Head of caudate nucleus (tissue), 42 donors: ENCODE measurements at regions not wholly inside any gene's neighbourhood (a gene's known extent, or its start where the extent isn't known, plus 50 kb on each side); places are given as distances from the start of the nearest gene placed in this dataset.

Experiments used
- DNase-seq, 42 donors: peaks; one replicate each; pipeline versions ENCODE4 v3.0.0 to v3.0.0-alpha.2; 2020 to 2021; ENCODE audit warnings: mixed read lengths in 7 of 42
- intact Hi-C: fragments of 100-400 bp; cut with DNase I; formaldehyde crosslinking; loops from one replicate; pipeline ENCODE4 v1.15.0; 2022

DNA sequence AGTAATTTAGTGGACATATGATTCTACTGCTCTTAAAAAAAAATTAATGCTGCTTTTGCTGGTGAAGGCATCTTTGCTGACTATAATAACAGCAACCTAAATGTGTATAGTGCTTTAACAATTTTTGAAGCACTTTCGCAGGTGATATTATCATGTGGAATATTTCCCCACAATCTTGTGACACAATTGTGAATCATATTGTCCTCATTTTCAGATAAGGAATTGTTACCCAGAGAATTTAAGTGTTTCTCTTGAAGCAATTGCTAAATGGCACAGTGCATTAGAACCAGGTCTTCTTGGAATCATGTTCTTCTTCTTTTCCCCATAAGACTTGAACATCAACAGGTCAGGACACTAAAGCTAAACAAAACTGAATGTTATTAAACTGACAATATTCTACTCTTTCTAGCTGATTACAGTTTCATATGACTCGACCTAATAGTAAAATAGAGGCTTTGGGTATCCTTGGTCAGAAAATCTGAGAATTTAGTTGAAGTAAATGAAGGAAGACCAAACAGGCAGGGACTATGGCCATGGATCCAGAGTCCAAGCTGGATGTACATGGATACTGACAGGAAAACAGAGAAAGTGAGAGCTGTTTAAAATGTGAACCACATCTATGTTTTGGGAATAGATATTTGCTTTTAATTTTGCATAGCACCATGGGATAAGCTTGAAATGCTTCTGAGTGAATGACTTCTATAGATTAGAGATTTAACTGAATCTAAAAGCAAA is 121.8 kb upstream of the SLC35B3 start:
- no peak for DNase-seq
- intact Hi-C loops: no loop called here

- intact Hi-C loops: no loop called here
- DNase-seq: no peak
Observed at GRCh38 chr6:8556370-8557013, 121.1 kb upstream of the SLC35B3 start.

GRCh38 chr6:8551993-8552392 is 116.6 kb upstream of the SLC35B3 start:
- intact Hi-C loops: no loop called here
- DNase-seq: no peak

DNA sequence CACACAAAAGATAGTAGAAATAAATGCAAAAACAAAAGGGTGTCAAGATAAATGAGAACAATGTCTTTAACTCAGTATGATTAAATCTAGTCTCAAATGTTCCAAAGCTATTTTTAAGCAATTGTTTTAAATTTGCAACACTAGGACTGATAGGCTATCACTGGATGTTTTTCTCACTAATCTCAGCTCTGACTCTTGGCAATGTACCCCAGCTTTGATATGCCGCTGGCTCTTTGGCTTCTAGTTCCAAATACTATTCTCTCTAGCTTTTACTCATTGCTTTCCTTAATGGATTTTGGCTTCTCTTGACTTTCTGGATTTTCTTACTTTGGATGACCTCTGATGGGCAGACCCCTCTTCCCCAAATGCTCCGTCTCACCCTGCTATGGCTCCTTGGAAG is 116.0 kb upstream of the SLC35B3 start:
- intact Hi-C loops: no loop called here
- DNase-seq: no peak

DNA sequence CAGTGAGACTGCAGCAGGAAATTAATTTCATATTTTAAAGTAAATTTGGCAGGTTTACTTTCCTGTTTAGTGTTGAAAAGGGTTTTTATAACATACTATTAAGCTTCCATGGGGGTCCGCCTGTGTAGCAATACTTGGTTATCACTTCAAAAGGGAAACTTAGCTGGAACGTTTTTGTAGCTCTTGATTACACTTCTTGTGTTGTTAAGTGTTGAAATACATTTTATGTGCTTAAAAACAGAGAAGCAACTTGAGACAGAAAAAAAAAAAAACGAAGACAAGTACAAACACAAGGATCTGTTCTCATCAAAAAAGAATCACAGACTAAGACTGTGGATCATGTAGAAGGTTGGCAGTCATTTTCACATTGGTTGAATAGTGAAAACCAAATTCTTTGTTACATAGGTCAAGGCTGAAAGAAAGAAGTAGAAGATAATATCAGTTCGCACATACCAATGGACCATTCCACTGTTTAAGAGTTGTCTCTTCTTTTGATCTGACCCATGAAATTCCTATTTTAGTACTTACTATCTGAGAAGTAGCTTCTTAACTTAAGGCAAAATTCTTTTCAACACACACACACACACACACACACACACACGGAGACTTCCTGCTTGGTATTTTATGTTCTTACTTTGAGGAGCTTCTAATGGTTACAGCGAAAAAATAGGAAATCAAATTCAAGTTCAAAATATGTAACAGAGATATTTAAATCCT is 113.9 kb upstream of the SLC35B3 start:
- DNase-seq: no peak
- intact Hi-C loops: no loop called here

- intact Hi-C loops: no loop called here
Observed at GRCh38 chr6:8546496-8546895, 111.2 kb upstream of the SLC35B3 start.

DNA sequence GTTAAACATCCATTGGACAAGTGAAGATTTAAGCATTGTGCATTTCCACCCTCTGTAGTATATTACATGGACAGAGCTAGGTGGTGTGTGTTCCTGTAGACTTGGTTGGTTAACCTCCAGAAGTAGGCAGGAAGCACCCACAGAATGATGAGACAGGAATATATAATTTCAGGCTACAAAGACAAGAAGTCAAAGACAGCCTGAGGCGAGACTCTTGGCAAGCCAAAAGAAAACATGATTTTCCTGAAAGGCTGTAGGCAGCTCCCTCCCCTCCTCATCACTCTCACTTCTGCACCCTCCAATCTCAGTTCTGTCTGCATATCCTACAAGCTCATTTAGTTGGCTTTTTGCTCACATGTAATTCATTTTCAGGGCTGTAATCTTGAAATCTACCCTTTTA is 110.0 kb upstream of the SLC35B3 start:
- intact Hi-C loops: no loop called here
- DNase-seq: no peak

More at GRCh38 chr6:8546496-8546895, 111.2 kb upstream of the SLC35B3 start:
- DNase-seq: no peak

GRCh38 chr6:8543714-8544113 is 108.4 kb upstream of the SLC35B3 start:
- intact Hi-C loops: no loop called here

GRCh38 chr6:8539453-8539852 is 104.1 kb upstream of the SLC35B3 start:
- intact Hi-C loops: no loop called here
- no peak for DNase-seq

More at GRCh38 chr6:8543714-8544113, 108.4 kb upstream of the SLC35B3 start:
- no peak for DNase-seq

DNA sequence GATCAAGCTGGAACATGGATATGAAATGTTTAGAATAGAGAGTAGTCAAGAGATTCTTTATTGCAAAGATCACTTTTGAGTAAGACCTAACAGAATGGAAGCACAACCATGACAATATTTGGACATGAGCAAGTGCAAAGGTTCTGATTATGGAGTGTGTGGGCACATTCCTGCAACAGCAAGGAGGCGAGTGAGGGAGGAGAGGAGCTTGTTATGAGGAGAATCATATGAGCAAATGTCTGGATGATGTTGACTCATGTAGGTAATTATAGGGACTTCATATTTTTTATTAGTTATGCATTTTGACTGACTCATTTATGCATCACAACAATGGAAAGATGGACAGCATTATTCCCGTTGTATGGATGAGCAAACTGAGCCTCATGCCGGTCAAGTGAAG is 100.8 kb upstream of the SLC35B3 start:
- intact Hi-C loops: no loop called here
- DNase-seq: peak in 5 of 42 donors; percentile 9 to 33 (median 23)

- DNase-seq: no peak
- intact Hi-C loops: no loop called here
Observed at GRCh38 chr6:8535519-8535918, 100.2 kb upstream of the SLC35B3 start.

- intact Hi-C loops: no loop called here
- DNase-seq: no peak
Observed at GRCh38 chr6:8530785-8531435, 95.6 kb upstream of the SLC35B3 start.

DNA sequence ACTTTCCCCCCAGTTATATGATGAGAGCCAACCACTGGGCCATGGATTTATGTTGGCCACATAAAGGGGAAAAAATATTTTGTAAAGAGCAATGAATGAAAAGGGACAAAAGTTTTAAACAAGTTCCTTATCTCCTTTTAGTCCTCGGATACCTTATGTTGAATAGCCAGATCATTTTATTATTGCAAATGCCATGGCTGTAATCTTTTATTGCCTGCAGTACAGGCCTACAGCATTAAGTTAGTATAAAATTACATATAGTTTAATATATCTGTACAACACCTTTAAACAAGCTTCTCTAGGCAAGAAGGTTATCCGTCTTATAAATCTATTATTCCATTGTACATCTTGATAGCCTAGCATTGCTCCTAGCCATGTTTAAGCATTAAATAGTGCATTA is 93.9 kb upstream of the SLC35B3 start:
- intact Hi-C loops: no loop called here
- no peak for DNase-seq

DNA sequence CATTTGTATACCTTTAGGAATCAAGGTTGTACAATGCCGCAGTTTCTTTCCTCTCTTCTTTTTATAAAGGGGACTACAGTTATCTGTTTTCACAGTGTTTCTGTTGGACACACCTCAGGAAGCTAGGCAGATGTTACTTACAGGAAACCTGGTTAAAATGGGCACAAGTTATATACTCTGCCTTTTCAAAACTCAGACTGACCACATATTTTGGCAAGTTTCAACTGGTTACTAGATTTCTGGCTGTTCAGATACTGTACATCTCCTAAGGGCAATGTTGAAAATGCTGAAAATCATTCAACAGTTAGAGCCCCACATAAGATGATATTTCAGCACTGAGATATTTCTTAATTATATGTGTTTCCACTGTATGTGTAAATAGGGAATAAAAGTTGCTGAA is 92.5 kb upstream of the SLC35B3 start:
- DNase-seq: no peak
- intact Hi-C loops: no loop called here

DNA sequence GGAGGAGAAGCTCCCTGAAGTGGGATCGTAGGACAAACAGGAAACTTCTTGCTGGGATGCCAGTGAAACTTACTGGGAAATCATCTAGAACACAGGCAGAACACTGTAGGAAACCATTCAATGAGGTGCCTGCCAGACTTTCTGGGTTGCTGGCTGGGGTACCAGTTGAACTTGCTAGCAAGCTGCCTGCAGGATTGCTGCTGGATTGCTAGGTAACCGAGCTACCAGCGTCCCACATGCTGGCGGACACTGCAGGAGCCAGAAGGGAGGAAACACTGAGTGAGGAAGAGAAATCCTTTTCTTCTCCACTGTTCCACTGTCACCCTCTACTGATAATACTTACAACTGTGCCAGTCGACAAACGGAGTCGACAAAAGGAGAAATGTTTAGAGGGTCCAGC is 91.3 kb upstream of the SLC35B3 start:
- intact Hi-C loops: no loop called here
- DNase-seq: peak in 20 of 42 donors; percentile 4 to 61 (median 17)

- DNase-seq: no peak
- intact Hi-C loops: no loop called here
Observed at GRCh38 chr6:8525370-8525769, 90.0 kb upstream of the SLC35B3 start.

GRCh38 chr6:8513174-8513573 is 77.8 kb upstream of the SLC35B3 start:
- intact Hi-C loops: no loop called here
- no peak for DNase-seq

- intact Hi-C loops: no loop called here
- no peak for DNase-seq
Observed at GRCh38 chr6:8507286-8507685, 71.9 kb upstream of the SLC35B3 start.

- no peak for DNase-seq
Observed at GRCh38 chr6:8506126-8506525, 70.8 kb upstream of the SLC35B3 start.

DNA sequence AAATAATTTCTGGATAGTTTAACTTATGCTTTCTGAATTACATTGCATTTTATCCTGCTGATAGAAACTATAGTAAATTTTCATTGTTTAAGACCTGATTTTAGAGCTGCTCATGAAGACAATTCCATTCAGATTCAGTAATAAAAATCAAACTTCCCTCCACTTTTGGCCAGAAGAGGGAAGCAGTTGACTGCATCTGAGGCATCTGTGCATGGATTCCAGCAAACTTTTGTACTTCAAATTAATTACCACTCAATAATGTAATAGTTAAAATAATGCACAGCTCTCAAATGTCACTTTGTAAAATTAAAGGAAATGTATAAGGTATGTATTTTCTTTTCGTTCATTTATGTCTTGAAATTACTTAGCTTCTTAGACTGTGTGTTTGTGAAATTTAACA is 64.2 kb upstream of the SLC35B3 start:
- peak in 10 of 42 donors; percentile 2 to 47 (median 14) for DNase-seq
- intact Hi-C loops: no loop called here

More at GRCh38 chr6:8506126-8506525, 70.8 kb upstream of the SLC35B3 start:
- intact Hi-C loops: no loop called here
